ENCODE measurements at regions not wholly inside any gene's neighbourhood (a gene's known extent, or its start where the extent isn't known, plus 50 kb on each side); places are given as distances from the start of the nearest gene placed in this dataset.

GRCh38 chr6:163661272-163661671 is 246.8 kb downstream of the QKI start:
- ATAC-seq (no peak; the same call in 2 of the 3 replicates), FAIRE-seq (no peak), DNase-seq (ENCODE audit: extremely low read depth in 1 of 4, low spot score in 3 of 4) (no peak)
- intact Hi-C loops (cut with micrococcal nuclease) = no loop called here
- no peaks in the 10 kb centered on the region for H3K9me1 ChIP-seq (ENCODE audit: control insufficient read depth, insufficient read depth, low read length)
- H2AFZ ChIP-seq (ENCODE audit: low read depth, low read length) = no peak overlapping the region
- H3K36me3 ChIP-seq (ENCODE audit: control insufficient read depth, insufficient read depth, low read length) = no peaks in the 10 kb centered on the region
- no peaks in the 10 kb centered on the region; the same call in 1 of the 2 replicates for H4K20me1 ChIP-seq (replicated peaks; ENCODE audit: control insufficient read depth, insufficient read depth, low read length)
- no peaks in the 10 kb centered on the region for H3K9me3 ChIP-seq (replicated peaks; ENCODE audit: control insufficient read depth, insufficient read depth, low read depth, low read length)
- 0% methylated on average over 1 of the region's 1 CpG for WGBS (ENCODE audit: insufficient coverage, low coverage, missing lambda C conversion rate)
- in situ Hi-C loops (cut with MboI) = no loop called here
- H3K9ac ChIP-seq (ENCODE audit: insufficient read depth in 1 of 2, low read depth in 2 of 2, low read length in 2 of 2) = no peak overlapping the region
- H3K4me3 ChIP-seq = no peak overlapping the region
- ChIA-PET CTCF (ENCODE audit: low intra/inter-chr PET ratio) (no interaction called here), POLR2A (interaction anchor here (0.6 kb wide), 1 partner anchor 21 kb away, joined by 3 read pairs; no protein-coding TSS in a partner anchor)
- H3K79me2 ChIP-seq (ENCODE audit: control insufficient read depth, insufficient read depth, low read length) = no peaks in the 10 kb centered on the region
- no peak overlapping the region for H3K27ac ChIP-seq (ENCODE audit: extremely low read depth, low read depth, low read length)
- H3K27me3 ChIP-seq (ENCODE audit: control insufficient read depth in 2 of 2, insufficient read depth in 2 of 2, low read length in 2 of 2) = peaks cover 31 to 41% of the 10 kb centered on the region in 2 experiments
- no TSS peak for BruUV-seq (replicated peaks)
- H3K4me2 ChIP-seq (ENCODE audit: insufficient read depth, low read length) = no peak overlapping the region
- no peaks in the 10 kb centered on the region for H3K4me1 ChIP-seq (replicated peaks in 1 of 2; ENCODE audit: control insufficient read depth in 2 of 2, insufficient read depth in 2 of 2, low read length in 2 of 2)
- TF ChIP-seq PTTG1 (tag; IDR thresholded peaks at IDR 0.05; ENCODE audit: low read depth) (no peak), HINFP (tag; conservative IDR thresholded peaks at IDR 0.05; ENCODE audit: low read depth) (no peak), YY1 (IDR thresholded peaks at IDR 0.05; ENCODE audit: borderline replicate concordance in 1 of 3, control insufficient read depth in 1 of 3, extremely low read depth in 1 of 3, insufficient read depth in 3 of 3, insufficient read length in 1 of 3, insufficient replicate concordance in 2 of 3, low read depth in 1 of 3, low read length in 2 of 3) (no peak), VEZF1 (CRISPR knock-in tag; IDR thresholded peaks at IDR 0.05) (no peak), ZNF133 (CRISPR knock-in tag; IDR thresholded peaks at IDR 0.05) (no peak), ETS1 (conservative IDR thresholded peaks at IDR 0.05; ENCODE audit: control insufficient read depth, low read depth, low read length) (no peak), E2F6 (IDR thresholded peaks at IDR 0.05; ENCODE audit: borderline replicate concordance in 1 of 2, extremely low read depth in 1 of 2, insufficient read depth in 1 of 2, insufficient read length in 1 of 2, low read depth in 1 of 2, low read length in 1 of 2, poor library complexity in 1 of 2, severe bottlenecking in 1 of 2) (no peak), E2F1 (CRISPR knock-in tag; IDR thresholded peaks at IDR 0.05) (no peak), RCOR1 (IDR thresholded peaks at IDR 0.05; ENCODE audit: borderline replicate concordance in 1 of 2, low read depth in 2 of 2, low read length in 2 of 2) (no peak), ZBTB1 (CRISPR knock-in tag; IDR thresholded peaks at IDR 0.05; ENCODE audit: borderline replicate concordance, low read depth) (no peak), ZNF511 (CRISPR knock-in tag; IDR thresholded peaks at IDR 0.05) (no peak), HNRNPH1 (optimal IDR thresholded peaks at IDR 0.05; ENCODE audit: low read depth, low read length) (no peak), NR2F6 (CRISPR knock-in tag; IDR thresholded peaks at IDR 0.05) (no peak)

All from K562 (cell line).